PFSK-1 (cell line): ENCODE measurements at regions not wholly inside any gene's neighbourhood (a gene's known extent, or its start where the extent isn't known, plus 50 kb on each side); places are given as distances from the start of the nearest gene placed in this dataset.

ENCODE experiments used
- TAF1 ChIP-seq: IDR thresholded peaks from 2 replicates; pipeline ENCODE4 v1.6.1; 2012; ENCODE audit warnings: low read length, control low read depth, borderline replicate concordance; ENCODE audit not compliant: insufficient read depth

DNA sequence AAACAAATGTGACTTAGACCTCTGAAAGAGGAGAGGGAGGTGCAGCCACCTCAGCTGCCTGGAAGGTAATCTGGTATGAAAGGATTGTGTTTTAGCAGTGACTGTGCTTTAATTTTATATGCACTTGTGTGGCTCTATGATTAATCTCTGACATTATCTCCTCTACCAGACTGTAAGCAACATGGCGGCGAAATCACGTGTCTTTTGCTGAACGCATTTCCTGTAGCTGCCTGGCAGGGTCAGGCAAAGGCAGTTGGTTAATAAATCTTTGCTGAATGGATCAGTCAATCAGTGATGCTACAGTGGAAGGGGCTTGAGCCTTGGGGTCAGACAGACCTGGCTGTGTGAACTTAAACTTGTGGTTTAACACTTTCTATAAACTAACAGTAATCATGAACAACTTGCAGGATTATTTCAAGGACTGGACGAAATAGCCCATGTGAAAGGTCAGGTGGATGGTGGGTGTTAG is 96.9 kb downstream of the ADSS2 start:
- no peak for TF ChIP-seq TAF1

DNA sequence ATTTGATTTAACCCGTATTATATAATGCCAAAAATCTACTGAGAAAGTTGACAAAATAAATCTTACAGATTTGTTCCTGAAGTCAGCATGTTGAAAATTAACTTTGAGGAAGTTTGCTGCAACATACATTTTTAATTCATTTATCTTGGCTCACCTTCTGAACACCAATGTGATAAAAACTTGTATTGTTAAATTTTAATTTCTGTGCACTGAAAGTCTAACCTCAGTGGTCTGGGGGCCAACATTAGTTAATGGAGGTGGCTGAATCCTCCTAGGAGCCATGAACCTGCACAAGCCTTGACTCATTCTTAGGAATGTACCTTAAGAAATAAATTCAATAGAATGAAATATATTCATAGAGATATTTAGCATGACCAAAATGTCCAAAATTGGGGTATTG is 95.3 kb downstream of the ADSS2 start:
- TF ChIP-seq TAF1, result no peak
